GM12878 (cell line): ENCODE measurements at regions not wholly inside any gene's neighbourhood (a gene's known extent, or its start where the extent isn't known, plus 50 kb on each side); places are given as distances from the start of the nearest gene placed in this dataset.

Experiments used
- ATAC-seq: fragments of 200-7000 bp; cut with Tn5 transposase; 3 replicates; pipeline ENCODE4 v1.9.1; 2020; ENCODE audit warnings: mild to moderate bottlenecking, moderate library complexity
- BruUV-seq: library from RNA; stranded (reverse); fragments of 400-500 nt; replicated peaks from 2 replicates; lab custom pipeline; 2021; lab: Mats Ljungman, UMichigan
- CTCF ChIA-PET: fragments of 300-600 bp; sonication (Branson Sonifier 250); formaldehyde crosslinking; extraction: SDS; loops from one replicate; lab custom pipeline; 2021; ENCODE audit warnings: inconsistent platforms; lab: Yijun Ruan, JAX
- POLR2A ChIA-PET: fragments of 350-600 bp; formaldehyde crosslinking; extraction: SDS; loops from one replicate; lab custom pipeline; 2021; ENCODE audit warnings: inconsistent platforms; lab: Charles Lee
- RAD21 ChIA-PET: fragments of 300-600 bp; sonication (Branson Sonifier 250); formaldehyde crosslinking; loops from one replicate; lab custom pipeline; 2023; ENCODE audit warnings: antibody characterized with exemption; ENCODE audit not compliant: unreplicated experiment; lab: Charles Lee
- SMC1A ChIA-PET: fragments of 300-600 bp; sonication (Branson Sonifier 250); formaldehyde crosslinking; loops from one replicate; lab custom pipeline; 2023; ENCODE audit not compliant: unreplicated experiment, uncharacterized antibody; lab: Charles Lee
- DNase-seq: peaks from one replicate; pipeline ENCODE4 v3.0.0-alpha.2; 2011; ENCODE audit warnings: low read depth, low spot score
- FAIRE-seq: peaks from 3 replicates; lab custom pipeline; 2011; peaks lifted over from hg19 to GRCh38; lab: Jason Lieb, UNC
- H2AFZ ChIP-seq: 2 replicates; pipeline ENCODE4 v1.6.0; 2011; ENCODE audit warnings: low read depth, low read length, control low read depth; ENCODE audit not compliant: control insufficient read depth
- H3K27ac ChIP-seq: 2 replicates; pipeline ENCODE4 v1.5.1; 2011; ENCODE audit warnings: control low read depth; ENCODE audit not compliant: control insufficient read depth, insufficient read depth
- H3K27me3 ChIP-seq, 2 experiments: replicated peaks in 1 of 2; 2 replicates each; pipeline versions ENCODE4 v1.6.0 to v1.6.1; 2011; ENCODE audit warnings: low read length in 1 of 2; ENCODE audit not compliant: control insufficient read depth in 2 of 2, insufficient read depth in 2 of 2
- H3K36me3 ChIP-seq, 2 experiments: 2 replicates each; pipeline ENCODE4 v1.5.1; 2011; ENCODE audit warnings: low read length in 1 of 2; ENCODE audit not compliant: control insufficient read depth in 2 of 2, insufficient read depth in 2 of 2
- H3K4me1 ChIP-seq: 2 replicates; pipeline ENCODE4 v1.6.1; 2011; ENCODE audit warnings: mild to moderate bottlenecking, low read length, moderate library complexity, mixed read lengths; ENCODE audit not compliant: control insufficient read depth, insufficient read depth
- H3K4me2 ChIP-seq: 2 replicates; pipeline ENCODE4 v1.6.0; 2011; ENCODE audit warnings: control low read depth; ENCODE audit not compliant: control insufficient read depth, insufficient read depth
- H3K4me3 ChIP-seq: fragments of 200-600 bp; sonication (generic); 2 replicates; pipeline ENCODE4 v1.5.1; 2016
- H3K79me2 ChIP-seq: 2 replicates; pipeline ENCODE4 v1.6.0; 2011; ENCODE audit warnings: low read length; ENCODE audit not compliant: control insufficient read depth, insufficient read depth
- H3K9ac ChIP-seq: 2 replicates; pipeline ENCODE4 v1.8.0; 2011; ENCODE audit warnings: low read length, control low read depth, mixed read lengths; ENCODE audit not compliant: control insufficient read depth, insufficient read depth
- H3K9me3 ChIP-seq: replicated peaks from 3 replicates; pipeline ENCODE4 v1.5.1; 2011; ENCODE audit warnings: mild to moderate bottlenecking, low read length; ENCODE audit not compliant: control insufficient read depth, insufficient read depth
- H4K20me1 ChIP-seq: 2 replicates; pipeline ENCODE4 v1.6.0; 2011; ENCODE audit not compliant: control insufficient read depth, insufficient read depth
- HDAC2 ChIP-seq: fragments of 200-600 bp; sonication (generic); IDR thresholded peaks from 2 replicates; pipeline ENCODE4 v1.6.1; 2017
- HSF1 ChIP-seq: fragments of 150-350 bp; IDR thresholded peaks from 2 replicates; pipeline ENCODE4 v1.6.1; 2014; ENCODE audit warnings: mild to moderate bottlenecking, low read depth, low read length
- IKZF2 ChIP-seq, 2 experiments: fragments of 450-650 bp; IDR thresholded peaks; 2 replicates each; pipeline ENCODE4 v1.6.1; 2017; ENCODE audit warnings: mild to moderate bottlenecking in 2 of 2, moderate library complexity in 2 of 2
- MEF2A ChIP-seq: IDR thresholded peaks from 2 replicates; pipeline ENCODE4 v1.6.1; 2011; ENCODE audit warnings: low read depth, mild to moderate bottlenecking, low read length, moderate library complexity; ENCODE audit not compliant: insufficient read depth
- NFXL1 ChIP-seq: fragments of 450-650 bp; IDR thresholded peaks from 2 replicates; pipeline ENCODE4 v1.6.1; 2017; ENCODE audit warnings: antibody characterized with exemption, mild to moderate bottlenecking, borderline replicate concordance
- POLR2A ChIP-seq: IDR thresholded peaks from 2 replicates; pipeline ENCODE4 v1.6.1; 2011; ENCODE audit warnings: low read depth, mild to moderate bottlenecking, low read length
- ZBTB33 ChIP-seq: fragments of 450-650 bp; IDR thresholded peaks from 2 replicates; pipeline ENCODE4 v1.6.1; 2017; ENCODE audit warnings: mild to moderate bottlenecking
- ZNF622 ChIP-seq: fragments of 450-650 bp; IDR thresholded peaks from 2 replicates; pipeline ENCODE4 v1.6.1; 2017; ENCODE audit warnings: mild to moderate bottlenecking, inconsistent platforms
- WGBS: methylation state at CpG from one replicate; pipeline ENCODE4 v1.1.6; 2016; ENCODE audit warnings: low lambda C conversion rate; ENCODE audit not compliant: insufficient replicate concordance, insufficient coverage; ENCODE audit errors: missing lambda C conversion rate; 5-methylcytosine and 5-hydroxymethylcytosine counted together
- in situ Hi-C: fragments of 300-500 bp; cut with MboI; formaldehyde crosslinking; loops from 9 replicates; pipeline ENCODE4 v1.14.3; 2018; ENCODE audit warnings: mixed read lengths
- intact Hi-C: fragments of 100-400 bp; cut with micrococcal nuclease; formaldehyde crosslinking; loops from one replicate; pipeline ENCODE4 v1.14.2; 2022; ENCODE audit not compliant: unreplicated experiment

- Histone ChIP-seq H3K9me3 (no peaks in the 10 kb centered on the region), H4K20me1 (no peaks in the 10 kb centered on the region), H3K27me3 (no peaks in the 10 kb centered on the region), H3K4me1 (no peaks in the 10 kb centered on the region), H3K4me2 (no peak overlapping the region), H2AFZ (no peak overlapping the region), H3K27ac (no peak overlapping the region), H3K4me3 (no peak overlapping the region), H3K9ac (no peak overlapping the region), H3K79me2 (no peaks in the 10 kb centered on the region), H3K36me3 (no peaks in the 10 kb centered on the region)
- in situ Hi-C loops, result no loop called here
- FAIRE-seq (no peak), DNase-seq (no peak), ATAC-seq (no peak)
- CTCF ChIA-PET, result no interaction called here
- WGBS, result 0% methylated on average over 2 of the region's 2 CpGs
- TF ChIP-seq HDAC2 (no peak), POLR2A (no peak), NFXL1 (no peak), HSF1 (no peak), IKZF2 (IDR thresholded peaks at IDR 0.05) (no peak), MEF2A (no peak), ZNF622 (no peak), ZBTB33 (no peak)
- SMC1A ChIA-PET, result no interaction called here
- intact Hi-C loops, result no loop called here
- RAD21 ChIA-PET, result no interaction called here
- no TSS peak for BruUV-seq
- POLR2A ChIA-PET, result no interaction called here
These were observed 129.4 kb upstream of the CNTN4 start for GRCh38 chr3:1969281-1969680.
